ENCODE measurements at regions not wholly inside any gene's neighbourhood (a gene's known extent, or its start where the extent isn't known, plus 50 kb on each side); places are given as distances from the start of the nearest gene placed in this dataset.

- H3K9me3 ChIP-seq (ENCODE audit: low read length): no peaks in the 10 kb centered on the region
- H3K4me2 ChIP-seq (ENCODE audit: low read length): no peak overlapping the region
- H3K9ac ChIP-seq (ENCODE audit: low read length): no peak overlapping the region
- H3K27me3 ChIP-seq (ENCODE audit: insufficient read depth, low read length): no peaks in the 10 kb centered on the region
- H3F3A ChIP-seq (ENCODE audit: insufficient read depth, low read length): no peaks in the 10 kb centered on the region
- no peaks in the 10 kb centered on the region for H4K20me1 ChIP-seq (ENCODE audit: insufficient read depth, low read length)
- no peaks in the 10 kb centered on the region for H3K36me3 ChIP-seq (ENCODE audit: insufficient read depth, low read length)
- no peak overlapping the region for H3K27ac ChIP-seq (ENCODE audit: low read depth, low read length, poor library complexity, severe bottlenecking)
- TF ChIP-seq EZH2 (IDR thresholded peaks at IDR 0.05; ENCODE audit: borderline replicate concordance, low read length) (no peak), CTCF (IDR thresholded peaks at IDR 0.05; ENCODE audit: low read length) (no peak)
- H3K9me2 ChIP-seq (ENCODE audit: low read depth, low read length): no peaks in the 10 kb centered on the region
- H3K79me2 ChIP-seq (ENCODE audit: insufficient read depth, low read length): no peaks in the 10 kb centered on the region
- no peaks in the 10 kb centered on the region for H3K4me1 ChIP-seq (ENCODE audit: insufficient read depth, low read length, severe bottlenecking)
- H3K4me3 ChIP-seq (ENCODE audit: low read depth, low read length, poor library complexity, severe bottlenecking): no peak overlapping the region
- no peak overlapping the region for H2AFZ ChIP-seq (ENCODE audit: low read length)
These were observed 1372.9 kb upstream of the ADGRL2 start for GRCh38 chr1:80427881-80428280.

GRCh38 chr1:80424249-80424648 is 1376.5 kb upstream of the ADGRL2 start:
- no peaks in the 10 kb centered on the region for H4K20me1 ChIP-seq (ENCODE audit: insufficient read depth, low read length)
- TF ChIP-seq EZH2 (IDR thresholded peaks at IDR 0.05; ENCODE audit: borderline replicate concordance, low read length) (no peak), CTCF (IDR thresholded peaks at IDR 0.05; ENCODE audit: low read length) (no peak)
- no peaks in the 10 kb centered on the region for H3K36me3 ChIP-seq (ENCODE audit: insufficient read depth, low read length)
- no peak overlapping the region for H3K9ac ChIP-seq (ENCODE audit: low read length)
- no peaks in the 10 kb centered on the region for H3K9me2 ChIP-seq (ENCODE audit: low read depth, low read length)
- H3F3A ChIP-seq (ENCODE audit: insufficient read depth, low read length): no peaks in the 10 kb centered on the region; the same call in 1 of the 2 replicates
- no peak overlapping the region for H3K4me2 ChIP-seq (ENCODE audit: low read length)
- no peaks in the 10 kb centered on the region for H3K9me3 ChIP-seq (ENCODE audit: low read length)
- H3K79me2 ChIP-seq (ENCODE audit: insufficient read depth, low read length): no peaks in the 10 kb centered on the region
- no peaks in the 10 kb centered on the region for H3K27me3 ChIP-seq (ENCODE audit: insufficient read depth, low read length)
- H2AFZ ChIP-seq (ENCODE audit: low read length): no peak overlapping the region
- no peaks in the 10 kb centered on the region for H3K4me1 ChIP-seq (ENCODE audit: insufficient read depth, low read length, severe bottlenecking)
- H3K4me3 ChIP-seq (ENCODE audit: low read depth, low read length, poor library complexity, severe bottlenecking): no peak overlapping the region
- no peak overlapping the region for H3K27ac ChIP-seq (ENCODE audit: low read depth, low read length, poor library complexity, severe bottlenecking)

- H3K9ac ChIP-seq (ENCODE audit: low read length): no peak overlapping the region
- H3K9me2 ChIP-seq (ENCODE audit: low read depth, low read length): no peaks in the 10 kb centered on the region
- H3K4me3 ChIP-seq (ENCODE audit: low read depth, low read length, poor library complexity, severe bottlenecking): no peak overlapping the region
- no peaks in the 10 kb centered on the region for H3K9me3 ChIP-seq (ENCODE audit: low read length)
- no peak overlapping the region for H3K27ac ChIP-seq (ENCODE audit: low read depth, low read length, poor library complexity, severe bottlenecking)
- TF ChIP-seq CTCF (IDR thresholded peaks at IDR 0.05; ENCODE audit: low read length) (no peak), EZH2 (IDR thresholded peaks at IDR 0.05; ENCODE audit: borderline replicate concordance, low read length) (no peak)
- H3K79me2 ChIP-seq (ENCODE audit: insufficient read depth, low read length): no peaks in the 10 kb centered on the region
- H3F3A ChIP-seq (ENCODE audit: insufficient read depth, low read length): no peaks in the 10 kb centered on the region; the same call in 1 of the 2 replicates
- H3K36me3 ChIP-seq (ENCODE audit: insufficient read depth, low read length): no peaks in the 10 kb centered on the region
- H3K27me3 ChIP-seq (ENCODE audit: insufficient read depth, low read length): no peaks in the 10 kb centered on the region
- H4K20me1 ChIP-seq (ENCODE audit: insufficient read depth, low read length): no peaks in the 10 kb centered on the region
- H2AFZ ChIP-seq (ENCODE audit: low read length): no peak overlapping the region
- no peaks in the 10 kb centered on the region for H3K4me1 ChIP-seq (ENCODE audit: insufficient read depth, low read length, severe bottlenecking)
- H3K4me2 ChIP-seq (ENCODE audit: low read length): no peak overlapping the region
These were observed 1382.6 kb upstream of the ADGRL2 start for GRCh38 chr1:80418134-80418533.
